H9 (cell line): ENCODE measurements at regions not wholly inside any gene's neighbourhood (a gene's known extent, or its start where the extent isn't known, plus 50 kb on each side); places are given as distances from the start of the nearest gene placed in this dataset.
A peak's percentile ranks its signal among the peaks of the same experiment; 100 is the strongest.

Experiments used
- DNase-seq: peaks from one replicate; pipeline ENCODE4 v3.0.0-alpha.2; 2017
- H2AFZ ChIP-seq: one replicate; pipeline ENCODE4 v1.6.1; 2013; ENCODE audit warnings: mild to moderate bottlenecking, low read length, control low read depth, moderate library complexity
- H2AK5ac ChIP-seq: 2 replicates; pipeline ENCODE4 v1.6.1; 2013; ENCODE audit warnings: low read length, control low read depth, mixed read lengths; ENCODE audit not compliant: insufficient read length
- H2BK120ac ChIP-seq: one replicate; pipeline ENCODE4 v1.6.1; 2013; ENCODE audit warnings: low read depth, mild to moderate bottlenecking, low read length, control low read depth, inconsistent platforms; ENCODE audit not compliant: poor library complexity, severe bottlenecking
- H2BK12ac ChIP-seq: 2 replicates; pipeline ENCODE4 v1.6.1; 2013; ENCODE audit warnings: low read length, control low read depth, mixed read lengths, low read depth; ENCODE audit not compliant: insufficient read length
- H2BK15ac ChIP-seq: 2 replicates; pipeline ENCODE4 v1.6.1; 2013; ENCODE audit warnings: low read depth, low read length, control low read depth
- H2BK20ac ChIP-seq: one replicate; pipeline ENCODE4 v1.6.1; 2013; ENCODE audit warnings: low read depth, mild to moderate bottlenecking, low read length, control low read depth, inconsistent platforms; ENCODE audit not compliant: poor library complexity, severe bottlenecking
- H2BK5ac ChIP-seq: 2 replicates; pipeline ENCODE4 v1.6.1; 2013; ENCODE audit warnings: low read length, control low read depth, mixed read lengths; ENCODE audit not compliant: insufficient read length
- H3K14ac ChIP-seq: 2 replicates; pipeline ENCODE4 v1.6.1; 2013; ENCODE audit warnings: low read length, control low read depth; ENCODE audit not compliant: insufficient read depth
- H3K18ac ChIP-seq: 2 replicates; pipeline ENCODE4 v1.6.1; 2013; ENCODE audit warnings: low read depth, mild to moderate bottlenecking, mixed read lengths, low read length, control low read depth; ENCODE audit not compliant: insufficient read length
- H3K23ac ChIP-seq: 2 replicates; pipeline ENCODE4 v1.6.1; 2013; ENCODE audit warnings: low read length, control low read depth, mixed read lengths, low read depth; ENCODE audit not compliant: insufficient read length
- H3K23me2 ChIP-seq: 2 replicates; pipeline ENCODE4 v1.6.1; 2013; ENCODE audit warnings: low read depth, mild to moderate bottlenecking, mixed read lengths, low read length, control low read depth; ENCODE audit not compliant: insufficient read length, poor library complexity, severe bottlenecking
- H3K27ac ChIP-seq: 2 replicates; pipeline ENCODE4 v1.5.1; 2013; ENCODE audit warnings: low read length, control low read depth, mixed read lengths, low read depth; ENCODE audit not compliant: insufficient read length
- H3K27me3 ChIP-seq: 2 replicates; pipeline ENCODE4 v1.6.1; 2013; ENCODE audit warnings: low read length, control low read depth, inconsistent platforms; ENCODE audit not compliant: insufficient read depth
- H3K4ac ChIP-seq: 2 replicates; pipeline ENCODE4 v1.6.1; 2013; ENCODE audit warnings: low read depth, mild to moderate bottlenecking, control low read depth, inconsistent platforms, low read length, moderate library complexity
- H3K4me1 ChIP-seq: 2 replicates; pipeline ENCODE4 v1.6.1; 2013; ENCODE audit warnings: low read length, control low read depth, inconsistent platforms; ENCODE audit not compliant: insufficient read depth
- H3K4me2 ChIP-seq: 2 replicates; pipeline ENCODE4 v1.6.1; 2013; ENCODE audit warnings: low read length, control low read depth, mixed read lengths; ENCODE audit not compliant: insufficient read length, insufficient read depth
- H3K56ac ChIP-seq: 2 replicates; pipeline ENCODE4 v1.6.1; 2013; ENCODE audit warnings: low read depth, mild to moderate bottlenecking, mixed read lengths, low read length, control low read depth; ENCODE audit not compliant: insufficient read length
- H3K79me1 ChIP-seq: 2 replicates; pipeline ENCODE4 v1.6.1; 2013; ENCODE audit warnings: low read depth, mild to moderate bottlenecking, moderate library complexity, low read length, control low read depth, inconsistent platforms; ENCODE audit not compliant: insufficient read depth, poor library complexity, severe bottlenecking
- H3K79me2 ChIP-seq: 2 replicates; pipeline ENCODE4 v1.6.1; 2013; ENCODE audit warnings: low read length, control low read depth, inconsistent platforms; ENCODE audit not compliant: insufficient read depth
- H3K9ac ChIP-seq: 2 replicates; pipeline ENCODE4 v1.6.1; 2013; ENCODE audit warnings: low read length, control low read depth, mixed read lengths; ENCODE audit not compliant: insufficient read length; ENCODE audit errors: extremely low read depth
- H3K9me3 ChIP-seq: one replicate; pipeline ENCODE4 v1.6.1; 2013; ENCODE audit warnings: low read depth, low read length, inconsistent platforms; ENCODE audit not compliant: control insufficient read depth
- H3T11ph ChIP-seq: one replicate; pipeline ENCODE4 v1.6.1; 2013; ENCODE audit warnings: mild to moderate bottlenecking, low read length, control low read depth, inconsistent platforms
- H4K20me1 ChIP-seq: one replicate; pipeline ENCODE4 v1.6.1; 2013; ENCODE audit not compliant: control insufficient read depth, insufficient read length, insufficient read depth
- H4K5ac ChIP-seq: 2 replicates; pipeline ENCODE4 v1.6.1; 2013; ENCODE audit warnings: low read depth, mild to moderate bottlenecking, mixed read lengths, low read length, control low read depth; ENCODE audit not compliant: insufficient read length
- H4K8ac ChIP-seq: replicated peaks from 2 replicates; pipeline ENCODE4 v1.6.1; 2013; ENCODE audit warnings: low read length, control low read depth, mixed read lengths, low read depth; ENCODE audit not compliant: insufficient read length
- H4K91ac ChIP-seq: 2 replicates; pipeline ENCODE4 v1.6.1; 2013; ENCODE audit warnings: low read depth, mild to moderate bottlenecking, moderate library complexity, mixed read lengths, low read length, control low read depth; ENCODE audit not compliant: insufficient read length
- H3K27ac Mint-ChIP-seq, 3 experiments: 2 replicates in 2 of 3; 3 replicates in 1 of 3; pipeline ENCODE4 v1.8.0; 2020 to 2021; ENCODE audit warnings: mixed read lengths in 3 of 3, mild to moderate bottlenecking in 1 of 3, moderate library complexity in 1 of 3
- H3K27me3 Mint-ChIP-seq: 2 replicates; pipeline ENCODE4 v1.8.0; 2021; ENCODE audit warnings: low read depth, mild to moderate bottlenecking, moderate library complexity, mixed read lengths
- H3K36me3 Mint-ChIP-seq, 3 experiments: 2 replicates in 2 of 3; 3 replicates in 1 of 3; pipeline ENCODE4 v1.8.0; 2020 to 2021; ENCODE audit warnings: low read depth in 3 of 3, mixed read lengths in 3 of 3; ENCODE audit not compliant: insufficient read depth in 1 of 3
- H3K4me1 Mint-ChIP-seq, 2 experiments: 2 replicates each; pipeline ENCODE4 v1.8.0; 2020; ENCODE audit warnings: mixed read lengths in 2 of 2
- H3K4me3 Mint-ChIP-seq, 2 experiments: 2 replicates in 1 of 2; 3 replicates in 1 of 2; pipeline ENCODE4 v1.8.0; 2020 to 2021; ENCODE audit warnings: mild to moderate bottlenecking in 2 of 2, mixed read lengths in 2 of 2, moderate library complexity in 1 of 2
- H3K9me3 Mint-ChIP-seq, 2 experiments: 2 replicates in 1 of 2; 3 replicates in 1 of 2; pipeline ENCODE4 v1.8.0; 2020; ENCODE audit warnings: mild to moderate bottlenecking in 2 of 2, mixed read lengths in 2 of 2, moderate library complexity in 1 of 2
- WGBS: extraction: QIAGEN DNeasy Blood & Tissue Kit; methylation state at CpG from one replicate; pipeline ENCODE4 v1.1.7; 2013; ENCODE audit warnings: missing lambda C conversion rate, low lambda C conversion rate, mixed read lengths; ENCODE audit not compliant: insufficient read length; ENCODE audit errors: extremely low coverage; 5-methylcytosine and 5-hydroxymethylcytosine counted together
- TF ChIP-seq, protein P1 (sequence below): fragments of 200-600 bp; sonication (generic); conservative IDR thresholded peaks from 3 replicates; pipeline ENCODE4 v1.8.0; 2021; ENCODE audit warnings: antibody characterized with exemption, mild to moderate bottlenecking

- no peak overlapping the region for H3K23ac ChIP-seq
- H3K4me2 ChIP-seq = no peak overlapping the region
- H2AFZ ChIP-seq = no peak overlapping the region
- H3K4me3 Mint-ChIP-seq = no peak overlapping the region
- no peak for DNase-seq
- H3K4ac ChIP-seq = no peak overlapping the region
- no peaks in the 10 kb centered on the region for H3K79me2 ChIP-seq
- peaks cover 35 to 47% of the 10 kb centered on the region in 2 experiments for H3K4me1 Mint-ChIP-seq
- no peaks in the 10 kb centered on the region for H3K27me3 ChIP-seq
- no peak overlapping the region for H3K14ac ChIP-seq
- no peak overlapping the region for H2BK20ac ChIP-seq
- H2AK5ac ChIP-seq = no peak overlapping the region
- H4K91ac ChIP-seq = no peak overlapping the region
- no peak overlapping the region for H3K27ac ChIP-seq
- 0 out of 7 replicates have a peak overlapping the region, but pooled peaks of 1 of the 3 experiments have one; percentile 40 for H3K27ac Mint-ChIP-seq
- no peak overlapping the region for H4K5ac ChIP-seq
- WGBS = 100% methylated on average over 2 of the region's 9 CpGs
- H3K9me3 ChIP-seq = no peaks in the 10 kb centered on the region
- TF ChIP-seq, protein P1, sequence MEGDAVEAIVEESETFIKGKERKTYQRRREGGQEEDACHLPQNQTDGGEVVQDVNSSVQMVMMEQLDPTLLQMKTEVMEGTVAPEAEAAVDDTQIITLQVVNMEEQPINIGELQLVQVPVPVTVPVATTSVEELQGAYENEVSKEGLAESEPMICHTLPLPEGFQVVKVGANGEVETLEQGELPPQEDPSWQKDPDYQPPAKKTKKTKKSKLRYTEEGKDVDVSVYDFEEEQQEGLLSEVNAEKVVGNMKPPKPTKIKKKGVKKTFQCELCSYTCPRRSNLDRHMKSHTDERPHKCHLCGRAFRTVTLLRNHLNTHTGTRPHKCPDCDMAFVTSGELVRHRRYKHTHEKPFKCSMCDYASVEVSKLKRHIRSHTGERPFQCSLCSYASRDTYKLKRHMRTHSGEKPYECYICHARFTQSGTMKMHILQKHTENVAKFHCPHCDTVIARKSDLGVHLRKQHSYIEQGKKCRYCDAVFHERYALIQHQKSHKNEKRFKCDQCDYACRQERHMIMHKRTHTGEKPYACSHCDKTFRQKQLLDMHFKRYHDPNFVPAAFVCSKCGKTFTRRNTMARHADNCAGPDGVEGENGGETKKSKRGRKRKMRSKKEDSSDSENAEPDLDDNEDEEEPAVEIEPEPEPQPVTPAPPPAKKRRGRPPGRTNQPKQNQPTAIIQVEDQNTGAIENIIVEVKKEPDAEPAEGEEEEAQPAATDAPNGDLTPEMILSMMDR = no peak
- no peaks in the 10 kb centered on the region for H4K20me1 ChIP-seq
- H3K56ac ChIP-seq = no peak overlapping the region
- H3K79me1 ChIP-seq = no peaks in the 10 kb centered on the region
- no peaks in the 10 kb centered on the region for H3K36me3 Mint-ChIP-seq
- H4K8ac ChIP-seq = no peak overlapping the region
- peaks cover 11% of the 10 kb centered on the region for H3K27me3 Mint-ChIP-seq
- H3K18ac ChIP-seq = no peak overlapping the region
- H2BK12ac ChIP-seq = no peak overlapping the region
- H3T11ph ChIP-seq = no peak overlapping the region
- no peak overlapping the region for H3K9ac ChIP-seq
- no peak overlapping the region for H2BK5ac ChIP-seq
- no peak overlapping the region for H2BK120ac ChIP-seq
- H3K4me1 ChIP-seq = peaks cover 10% of the 10 kb centered on the region; the same call in 1 of the 2 replicates
- peaks cover 5% of the 10 kb centered on the region for H3K23me2 ChIP-seq
- H2BK15ac ChIP-seq = no peak overlapping the region
- no peaks in the 10 kb centered on the region; a peak in 1 of 5 replicates for H3K9me3 Mint-ChIP-seq
Measured at GRCh38 chr1:59142311-59143132, 154.4 kb upstream of the FGGY start.
